ENCODE measurements at regions not wholly inside any gene's neighbourhood (a gene's known extent, or its start where the extent isn't known, plus 50 kb on each side); places are given as distances from the start of the nearest gene placed in this dataset.

GRCh38 chr4:14848229-14848628, 154.1 kb upstream of the CPEB2 start:
- Histone ChIP-seq H3K9ac (no peak overlapping the region), H3K27ac (ENCODE audit: low read depth in 2 of 2, low read length in 1 of 2) (no peak overlapping the region), H3K79me2 (ENCODE audit: insufficient read depth) (no peaks in the 10 kb centered on the region), H2AFZ (ENCODE audit: low read depth) (no peak overlapping the region), H3K4me2 (no peak overlapping the region), H3F3A (replicated peaks; ENCODE audit: insufficient read depth) (peaks cover 3% of the 10 kb centered on the region), H3K9me3 (no peaks in the 10 kb centered on the region), H4K20me1 (ENCODE audit: insufficient read depth) (no peaks in the 10 kb centered on the region), H3K4me1 (ENCODE audit: control insufficient read depth in 1 of 2, insufficient read depth in 2 of 2, low read depth in 1 of 2, low read length in 1 of 2) (0 out of 4 replicates have a peak, but pooled peaks cover 0 to under 1% of the 10 kb centered on the region in 2 experiments), H3K9me2 (no peaks in the 10 kb centered on the region), H3K36me3 (replicated peaks in 1 of 2; ENCODE audit: control insufficient read depth in 1 of 2, insufficient read depth in 2 of 2, low read length in 1 of 2) (no peaks in the 10 kb centered on the region), H3K4me3 (ENCODE audit: low read depth in 2 of 2, low read length in 1 of 2) (no peak overlapping the region), H3K27me3 (ENCODE audit: insufficient read depth) (no peaks in the 10 kb centered on the region)
- POLR2A ChIA-PET = no interaction called here
- CTCF ChIA-PET = interaction anchor here (0.9 to 1.1 kb wide), 3 partner anchors 12 to 1193 kb away, joined by 3 read pairs; no protein-coding TSS in a partner anchor
- WGBS (ENCODE audit: low lambda C conversion rate) = 75% methylated on average over 2 of the region's 2 CpGs
- TF ChIP-seq PBX3 (IDR thresholded peaks at IDR 0.05) (no peak), POLR2AphosphoS5 (IDR thresholded peaks at IDR 0.05; ENCODE audit: low read depth, low read length) (no peak), TCF12 (IDR thresholded peaks at IDR 0.05) (no peak), FOXJ3 (CRISPR knock-in tag; IDR thresholded peaks at IDR 0.05) (no peak), MXI1 (IDR thresholded peaks at IDR 0.05; ENCODE audit: low read depth, low read length) (no peak), USF1 (IDR thresholded peaks at IDR 0.05; ENCODE audit: borderline replicate concordance, low read depth) (no peak), SIN3A (IDR thresholded peaks at IDR 0.05; ENCODE audit: borderline replicate concordance, low read depth, low read length) (no peak), MEF2A (IDR thresholded peaks at IDR 0.05; ENCODE audit: borderline replicate concordance, low read depth) (no peak), YY1 (IDR thresholded peaks at IDR 0.05; ENCODE audit: low read depth) (no peak), REST (IDR thresholded peaks at IDR 0.05; ENCODE audit: low read depth, low read length) (no peak), GABPA (IDR thresholded peaks at IDR 0.05; ENCODE audit: low read depth) (no peak), ZBTB33 (IDR thresholded peaks at IDR 0.05; ENCODE audit: borderline replicate concordance, low read depth) (no peak), JUND (IDR thresholded peaks at IDR 0.05) (no peak), MAX (IDR thresholded peaks at IDR 0.05; ENCODE audit: low read depth) (no peak), SMC3 (IDR thresholded peaks at IDR 0.05; ENCODE audit: low read depth, low read length) (no peak), TEAD4 (IDR thresholded peaks at IDR 0.05; ENCODE audit: borderline replicate concordance, insufficient read depth) (no peak), NFIC (IDR thresholded peaks at IDR 0.05; ENCODE audit: borderline replicate concordance) (no peak), NRF1 (IDR thresholded peaks at IDR 0.05; ENCODE audit: low read depth, low read length) (no peak), ELF1 (IDR thresholded peaks at IDR 0.05) (no peak)
- DNase-seq = no peak

Measured in SK-N-SH (cell line).